Tibial artery (tissue), 4 donors: ENCODE measurements at regions not wholly inside any gene's neighbourhood (a gene's known extent, or its start where the extent isn't known, plus 50 kb on each side); places are given as distances from the start of the nearest gene placed in this dataset.
A peak's percentile ranks its signal among the peaks of the same experiment; 100 is the strongest.

ENCODE experiments used
- DNase-seq, 2 donors: peaks; one replicate each; pipeline ENCODE4 v3.0.0-alpha.2; 2019
- H3K27ac ChIP-seq, 2 donors: fragments of 200-600 bp; sonication (generic) in 1 of 2; 1 replicate in 1 of 2; 2 replicates in 1 of 2; pipeline ENCODE4 v1.5.1; 2018 to 2019; ENCODE audit warnings: mild to moderate bottlenecking in 1 of 2
- H3K27me3 ChIP-seq, 2 donors: fragments of 200-600 bp; sonication (generic) in 1 of 2; one replicate each; pipeline versions ENCODE4 v1.5.1 to v1.6.0; 2016 to 2019
- H3K36me3 ChIP-seq, 3 donors: fragments of 200-600 bp; sonication (generic) in 2 of 3; one replicate each; pipeline ENCODE4 v1.5.1; 2016 to 2019; ENCODE audit warnings: mild to moderate bottlenecking in 2 of 3
- H3K4me1 ChIP-seq, 4 donors: fragments of 200-600 bp; sonication (generic) in 2 of 4; 1 replicate in 3 of 4; 2 replicates in 1 of 4; pipeline ENCODE4 v1.5.1; 2016 to 2019
- H3K4me3 ChIP-seq, 2 donors: fragments of 200-600 bp; sonication (generic) in 1 of 2; 1 replicate in 1 of 2; 2 replicates in 1 of 2; pipeline ENCODE4 v1.5.1; 2018 to 2019; ENCODE audit warnings: mild to moderate bottlenecking in 2 of 2
- H3K9me3 ChIP-seq, 3 donors: fragments of 200-600 bp; sonication (generic) in 1 of 3; one replicate each; pipeline ENCODE4 v1.5.1; 2016 to 2019
- CTCF ChIP-seq, 2 experiments: fragments of 200-600 bp in 1 of 2; fragments of 450-650 bp in 1 of 2; IDR thresholded peaks; one replicate each; pipeline ENCODE4 v1.5.1; 2017 to 2019; ENCODE audit warnings: antibody characterized with exemption in 2 of 2, mild to moderate bottlenecking in 1 of 2, moderate library complexity in 1 of 2
- intact Hi-C: fragments of 100-400 bp; cut with DNase I; formaldehyde crosslinking; loops from one replicate; pipeline ENCODE4 v1.15.0; 2023; ENCODE audit warnings: low total_unique reads

- Histone ChIP-seq H3K27ac (peak overlapping the region; percentile 79 to 82), H3K9me3 (no peaks in the 10 kb centered on the region), H3K36me3 (no peaks in the 10 kb centered on the region), H3K4me3 (no peak overlapping the region), H3K4me1 (peaks cover 0 to 56% (median 14%) of the 10 kb centered on the region in 4 donors), H3K27me3 (no peaks in the 10 kb centered on the region)
- no peak for DNase-seq
- intact Hi-C loops: loop anchor here (5.0 kb wide), 1 partner anchor 58 kb away; no protein-coding TSS in a partner anchor
- no peak for TF ChIP-seq CTCF (IDR thresholded peaks at IDR 0.05)
These were observed 348.6 kb downstream of the TNS1 start for GRCh38 chr2:217654168-217654567.

GRCh38 chr2:217652761-217653639 is 349.8 kb downstream of the TNS1 start:
- Histone ChIP-seq H3K27me3 (no peaks in the 10 kb centered on the region), H3K4me1 (peaks cover 0 to 56% (median 14%) of the 10 kb centered on the region in 4 donors), H3K36me3 (no peaks in the 10 kb centered on the region), H3K9me3 (no peaks in the 10 kb centered on the region), H3K4me3 (no peak overlapping the region), H3K27ac (peak overlapping the region; percentile 79 to 82)
- intact Hi-C loops: loop anchor here (5.0 kb wide), 1 partner anchor 59 kb away; no protein-coding TSS in a partner anchor
- TF ChIP-seq CTCF (IDR thresholded peaks at IDR 0.05): peak; percentile 31 to 45
- peak; percentile 89 to 98 for DNase-seq

- DNase-seq: no peak
These were observed 352.0 kb downstream of the TNS1 start for GRCh38 chr2:217650716-217651360.

GRCh38 chr2:217650229-217650628 is 352.6 kb downstream of the TNS1 start:
- H3K9me3 ChIP-seq: no peaks in the 10 kb centered on the region
- peaks cover 0 to 35% (median 14%) of the 10 kb centered on the region in 4 donors for H3K4me1 ChIP-seq
- no peaks in the 10 kb centered on the region for H3K36me3 ChIP-seq
- DNase-seq: no peak
- intact Hi-C loops: loop anchor here (5.0 kb wide), 1 partner anchor 62 kb away; no protein-coding TSS in a partner anchor
- H3K27me3 ChIP-seq: no peaks in the 10 kb centered on the region
- no peak for TF ChIP-seq CTCF (IDR thresholded peaks at IDR 0.05)
- no peak overlapping the region for H3K4me3 ChIP-seq
- H3K27ac ChIP-seq: peak overlapping the region; percentile 36 to 82

More at GRCh38 chr2:217650716-217651360, 352.0 kb downstream of the TNS1 start:
- H3K27me3 ChIP-seq: no peaks in the 10 kb centered on the region
- H3K9me3 ChIP-seq: no peaks in the 10 kb centered on the region
- intact Hi-C loops: loop anchor here (5.0 kb wide), 1 partner anchor 61 kb away; no protein-coding TSS in a partner anchor
- no peak overlapping the region for H3K4me3 ChIP-seq
- H3K36me3 ChIP-seq: no peaks in the 10 kb centered on the region
- H3K27ac ChIP-seq: peak overlapping the region; percentile 36 to 82
- H3K4me1 ChIP-seq: peaks cover 0 to 41% (median 14%) of the 10 kb centered on the region in 4 donors
- TF ChIP-seq CTCF (IDR thresholded peaks at IDR 0.05): peak; percentile 71 to 77

- no peak overlapping the region for H3K27ac ChIP-seq
- H3K36me3 ChIP-seq: peaks cover 0 to 4% (median 0%) of the 10 kb centered on the region in 3 donors
- TF ChIP-seq CTCF (IDR thresholded peaks at IDR 0.05): no peak
- H3K4me3 ChIP-seq: no peak overlapping the region
- no peak for DNase-seq
- H3K9me3 ChIP-seq: no peaks in the 10 kb centered on the region
- peaks cover 0 to 18% (median 6%) of the 10 kb centered on the region in 4 donors for H3K4me1 ChIP-seq
- intact Hi-C loops: no loop called here
- no peaks in the 10 kb centered on the region for H3K27me3 ChIP-seq
These were observed 354.9 kb downstream of the TNS1 start for GRCh38 chr2:217647925-217648324.
